ENCODE measurements at regions not wholly inside any gene's neighbourhood (a gene's known extent, or its start where the extent isn't known, plus 50 kb on each side); places are given as distances from the start of the nearest gene placed in this dataset.

DNA sequence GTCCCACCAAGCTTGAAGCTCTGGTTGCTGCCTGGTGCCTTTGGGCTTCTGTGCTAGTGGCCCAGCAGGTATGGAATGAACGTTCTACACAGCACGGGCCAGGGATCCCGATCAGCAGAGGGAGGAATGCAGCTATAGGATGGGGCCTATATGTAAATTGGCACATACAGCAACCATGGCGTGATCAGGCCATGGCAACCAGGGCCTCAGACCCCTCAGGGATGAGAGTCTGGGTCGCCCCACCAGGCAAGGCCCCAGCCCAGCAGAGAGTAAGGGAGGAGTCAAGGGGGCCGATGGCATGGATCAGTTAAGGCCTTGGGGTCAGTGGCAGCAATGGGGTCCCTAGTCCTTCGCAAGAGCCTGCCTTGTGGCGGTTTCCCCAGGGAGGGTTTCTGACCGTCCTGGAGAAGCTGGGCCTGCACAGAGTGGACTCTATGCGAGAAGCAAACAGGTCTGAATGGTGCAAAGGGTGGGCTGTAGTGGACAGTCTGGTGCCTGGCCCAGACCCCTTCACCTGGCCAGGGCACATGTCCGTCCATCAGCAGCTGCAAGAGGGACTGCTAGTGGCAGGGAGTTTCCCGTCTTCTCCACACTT is 98.2 kb upstream of the SLC22A11 start:
- DNase-seq (ENCODE audit: low spot score), result no peak

- no peak for DNase-seq (ENCODE audit: low spot score)
Measured at GRCh38 chr11:64458997-64459396, 96.7 kb upstream of the SLC22A11 start.

DNA sequence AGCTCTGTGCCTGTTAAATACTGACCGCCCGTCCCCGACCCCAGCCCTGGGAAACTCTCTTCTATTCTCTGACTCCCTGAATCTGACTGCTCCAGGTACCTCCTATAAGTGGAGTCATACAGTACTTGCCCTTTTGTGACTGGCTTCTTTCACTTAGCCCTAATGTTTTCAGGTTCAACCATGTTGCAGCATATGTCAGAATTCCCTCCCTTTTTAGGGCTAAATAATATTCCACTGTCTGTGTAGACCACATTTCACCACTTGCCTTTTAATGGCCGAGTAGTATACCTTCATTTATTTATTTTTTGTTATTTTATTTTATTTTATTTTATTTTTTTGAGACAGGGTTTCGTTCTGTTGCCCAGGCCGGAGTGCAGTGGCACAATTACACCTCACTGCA is 96.1 kb upstream of the SLC22A11 start:
- no peak for DNase-seq (ENCODE audit: low spot score)

GRCh38 chr11:64461081-64461480 is 94.7 kb upstream of the SLC22A11 start:
- no peak for DNase-seq (ENCODE audit: low spot score)

GRCh38 chr11:64466115-64466718 is 89.5 kb upstream of the SLC22A11 start:
- DNase-seq (ENCODE audit: low spot score), result no peak

- DNase-seq (ENCODE audit: low spot score), result no peak
Measured at GRCh38 chr11:64469288-64469687, 86.5 kb upstream of the SLC22A11 start.

- DNase-seq (ENCODE audit: low spot score), result no peak
Measured at GRCh38 chr11:64472593-64473455, 82.9 kb upstream of the SLC22A11 start.

GRCh38 chr11:64474680-64475079 is 81.1 kb upstream of the SLC22A11 start:
- no peak for DNase-seq (ENCODE audit: low spot score)

DNA sequence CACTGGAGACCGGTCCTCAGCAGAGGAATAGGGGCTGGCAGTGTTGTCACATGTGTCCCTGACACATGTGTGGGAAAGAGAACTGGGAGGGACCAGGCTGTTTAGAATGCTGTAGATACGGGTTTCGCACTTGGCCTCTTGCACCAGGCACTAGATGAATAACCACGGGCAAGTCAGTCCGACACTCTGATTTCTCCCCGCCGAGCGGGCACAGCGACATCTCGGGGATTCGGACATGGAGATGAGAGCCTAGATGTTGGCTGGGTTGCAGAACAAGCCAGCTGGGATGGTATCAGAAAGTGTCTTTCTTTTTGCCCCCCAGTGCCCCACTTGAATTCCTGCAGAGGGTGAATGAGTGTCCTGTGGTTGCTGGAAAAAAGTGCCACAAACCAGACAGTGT is 80.6 kb upstream of the SLC22A11 start:
- DNase-seq (ENCODE audit: low spot score), result no peak

GRCh38 chr11:64476881-64477280 is 78.9 kb upstream of the SLC22A11 start:
- no peak for DNase-seq (ENCODE audit: low spot score)

DNA sequence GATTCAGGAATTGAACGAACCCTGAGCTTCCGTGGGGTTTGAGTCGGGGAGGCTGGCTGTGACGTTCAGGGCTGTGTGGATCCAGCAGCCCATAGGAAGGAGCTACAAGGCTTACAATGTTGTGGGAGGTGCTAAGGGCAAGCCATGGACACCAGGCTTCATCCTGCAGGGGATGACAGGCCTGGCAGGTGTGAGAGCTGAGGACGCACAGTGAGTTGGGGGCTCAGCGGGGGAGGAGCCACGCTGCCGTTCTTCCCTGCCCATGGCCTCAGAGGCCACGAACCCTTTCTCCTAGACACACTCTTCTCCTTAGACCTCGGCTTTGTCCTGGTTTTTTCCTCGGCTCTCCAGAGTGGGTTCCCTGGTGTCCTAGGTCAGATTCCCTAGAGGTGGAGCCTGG is 78.1 kb upstream of the SLC22A11 start:
- no peak for DNase-seq (ENCODE audit: low spot score)

DNA sequence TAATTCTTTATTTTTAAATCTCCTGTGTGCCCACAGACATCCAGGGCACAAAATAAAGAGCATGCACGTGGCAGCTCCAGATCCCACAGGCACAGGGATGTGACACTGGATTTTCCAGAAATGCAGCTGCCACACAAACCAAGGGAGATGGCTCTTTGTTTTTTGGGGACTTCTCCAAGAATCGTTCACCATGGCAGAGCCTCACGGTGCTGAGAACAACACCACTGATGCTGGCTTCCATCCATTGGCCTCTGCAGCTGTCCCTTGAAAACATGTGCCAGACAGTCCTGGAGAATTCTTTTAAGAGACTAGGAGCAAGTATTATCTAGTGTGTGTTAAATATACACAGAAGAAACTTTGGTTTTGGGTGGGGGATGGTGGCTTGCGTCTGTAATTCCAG is 73.2 kb upstream of the SLC22A11 start:
- DNase-seq (ENCODE audit: low spot score), result no peak

DNA sequence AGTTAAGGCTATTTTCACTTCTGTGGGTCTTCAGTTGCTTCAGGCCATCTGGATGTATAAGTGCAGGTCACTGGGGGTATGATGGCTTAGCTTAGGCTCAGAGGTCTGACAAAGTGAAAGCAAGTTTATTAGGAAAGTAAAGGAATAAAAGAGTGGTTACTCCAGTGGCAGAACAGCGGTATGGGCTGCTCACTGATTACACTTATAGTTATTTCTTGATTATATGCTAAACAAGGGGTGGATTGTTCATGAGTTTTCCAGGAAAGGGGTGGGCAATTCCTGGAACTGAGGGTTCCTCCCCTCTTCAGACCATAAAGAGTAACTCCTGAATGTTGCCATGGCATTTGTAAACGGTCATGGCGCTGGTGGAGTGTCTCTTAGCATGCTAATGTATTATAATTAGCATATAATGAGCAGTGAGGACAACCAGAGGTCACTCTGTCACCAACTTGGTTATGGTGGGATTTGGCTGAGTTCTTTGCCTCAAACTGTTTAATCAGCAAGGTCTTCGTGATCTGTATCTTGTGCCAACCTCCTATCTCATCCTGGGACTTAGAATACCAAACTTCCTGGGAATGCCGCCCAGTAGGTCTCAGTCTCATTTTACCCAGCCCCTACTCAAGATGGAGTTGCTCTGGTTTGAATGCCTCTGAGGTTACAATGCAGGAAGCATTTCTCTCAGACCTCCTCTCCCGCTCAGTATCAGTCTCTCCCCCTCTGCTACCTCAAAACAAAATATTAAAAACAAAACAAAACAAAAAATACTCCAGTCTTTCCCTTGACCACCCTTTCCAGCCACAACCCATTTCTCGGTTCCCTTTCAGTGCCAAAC is 71.3 kb upstream of the SLC22A11 start:
- no peak for DNase-seq (ENCODE audit: low spot score)

DNA sequence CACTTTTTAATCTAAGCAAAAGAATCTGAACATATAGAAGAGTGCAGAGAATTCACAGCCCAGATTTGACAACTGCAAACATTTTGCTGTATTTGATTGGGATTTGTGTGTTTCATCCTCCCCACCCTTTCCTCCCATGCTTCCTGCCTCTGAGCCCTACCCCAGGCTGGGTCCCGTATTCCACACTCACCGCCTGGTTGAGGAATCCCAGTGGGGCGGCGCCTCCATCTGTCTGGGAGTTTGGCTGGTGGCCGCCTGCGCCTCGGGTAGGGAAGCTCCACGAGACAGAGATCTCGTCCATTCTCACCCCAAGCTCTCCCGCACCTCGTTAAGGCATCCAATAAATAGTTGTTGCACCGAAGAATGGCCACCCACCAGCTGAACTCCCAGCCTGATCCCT is 70.7 kb upstream of the SLC22A11 start:
- DNase-seq (ENCODE audit: low spot score), result no peak

DNA sequence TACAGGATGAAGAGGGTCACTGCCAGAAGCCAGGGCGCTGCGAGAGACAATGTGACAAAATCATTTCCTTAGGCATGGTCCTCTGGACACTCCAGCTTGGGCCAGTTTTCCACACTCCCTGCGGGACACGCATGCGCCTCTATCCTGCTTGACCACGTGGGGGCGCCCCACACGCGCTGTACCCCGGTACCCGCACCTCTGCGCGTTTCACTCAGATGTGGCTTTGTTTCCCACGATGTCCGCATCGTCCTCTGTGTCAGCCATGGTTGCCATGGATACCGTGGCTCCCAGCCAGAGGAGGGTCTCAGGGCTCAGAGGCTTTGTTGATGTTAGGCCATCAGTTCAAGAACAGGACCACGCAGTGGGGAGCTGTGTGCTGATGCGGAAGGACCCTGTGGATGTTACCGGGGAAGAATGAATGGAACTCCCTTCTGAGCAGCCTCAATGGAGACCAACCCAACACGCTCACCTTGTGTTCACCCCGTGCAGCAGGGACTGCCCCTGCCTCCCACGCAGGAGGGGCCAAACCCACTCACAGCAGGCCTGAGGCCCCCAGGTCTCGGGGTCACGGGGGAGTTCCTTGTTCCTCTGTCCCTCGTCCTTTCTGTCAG is 65.8 kb upstream of the SLC22A11 start:
- peak; percentile 43 for DNase-seq (ENCODE audit: low spot score)

- no peak for DNase-seq (ENCODE audit: low spot score)
Measured at GRCh38 chr11:64490562-64491216, 65.1 kb upstream of the SLC22A11 start.

DNA sequence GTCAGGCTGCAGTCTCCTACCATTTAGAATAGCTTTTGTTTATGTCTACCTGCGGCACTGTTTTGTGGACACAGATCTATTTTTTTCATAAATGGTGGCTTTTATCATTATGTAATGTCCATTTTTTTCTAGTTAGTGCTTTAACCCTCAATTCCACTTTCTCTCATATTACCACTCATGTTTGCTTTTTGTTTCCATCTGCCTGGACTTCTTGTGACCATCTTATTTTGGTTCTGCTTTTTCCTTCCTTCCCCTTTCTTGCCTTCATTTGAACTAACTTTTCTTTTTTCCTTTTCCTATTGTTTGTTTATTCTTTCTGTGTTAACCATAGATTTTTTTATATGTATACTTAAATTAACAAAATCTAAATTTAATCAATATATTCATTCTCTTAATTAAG is 63.2 kb upstream of the SLC22A11 start:
- DNase-seq (ENCODE audit: low spot score), result no peak

DNA sequence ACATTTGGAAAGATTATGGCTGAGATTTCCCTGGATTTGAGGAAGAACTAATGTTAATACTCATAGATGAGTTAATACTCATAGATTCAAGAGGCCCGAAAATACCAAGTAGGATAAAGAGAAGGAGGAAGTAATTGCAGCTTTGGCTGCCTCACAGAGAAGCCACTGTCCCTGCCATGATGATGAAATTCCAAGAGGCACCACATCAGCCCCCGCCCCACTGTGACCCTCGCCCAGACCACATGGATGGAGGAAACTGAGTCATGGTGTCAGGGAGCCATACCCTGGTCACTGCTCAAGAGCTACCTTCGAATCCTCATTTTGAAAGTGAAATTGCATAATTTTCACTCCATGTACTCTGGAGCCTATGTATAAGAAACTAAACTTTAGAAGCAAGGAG is 57.6 kb upstream of the SLC22A11 start:
- DNase-seq (ENCODE audit: low spot score), result no peak

DNA sequence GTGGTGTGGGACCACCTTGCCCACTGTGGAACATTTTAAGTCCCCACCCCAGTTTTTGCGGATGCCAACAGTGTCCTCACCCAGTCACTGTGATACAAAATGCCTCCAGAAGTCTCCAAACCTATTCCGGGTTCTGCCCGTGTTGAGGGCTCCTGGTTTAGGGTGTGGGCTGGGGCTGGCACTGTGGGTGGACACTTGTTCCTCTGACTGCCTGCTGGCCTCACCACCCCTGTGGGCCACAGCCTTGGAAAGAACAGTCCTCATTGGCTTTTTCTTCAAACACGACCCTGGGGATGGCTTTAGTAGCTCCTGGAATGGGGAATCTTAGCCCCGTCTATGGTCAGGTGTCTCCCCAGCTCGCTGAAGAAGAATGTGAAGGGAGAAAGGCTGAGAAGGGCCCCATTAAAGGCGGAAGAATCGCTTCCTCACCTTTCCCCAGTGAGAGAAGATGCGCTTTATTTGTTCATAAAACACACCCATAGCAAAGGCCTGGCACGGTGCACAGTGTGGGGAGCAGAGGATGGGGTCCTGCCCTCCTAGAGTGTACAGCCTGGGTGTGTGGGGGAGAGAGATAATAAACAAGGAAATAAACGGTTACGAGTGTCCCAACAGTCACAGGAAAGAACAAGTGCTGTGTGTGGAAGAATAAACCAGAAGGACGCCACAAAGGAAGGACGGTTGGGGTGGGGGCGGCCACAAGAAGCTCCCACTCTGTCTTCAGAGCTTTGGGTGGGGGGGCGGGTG is 56.3 kb upstream of the SLC22A11 start:
- no peak for DNase-seq (ENCODE audit: low spot score)

GRCh38 chr11:64500176-64501013 is 55.3 kb upstream of the SLC22A11 start:
- DNase-seq (ENCODE audit: low spot score), result no peak
